Erythroblast (primary cell): ENCODE measurements at regions not wholly inside any gene's neighbourhood (a gene's known extent, or its start where the extent isn't known, plus 50 kb on each side); places are given as distances from the start of the nearest gene placed in this dataset.

Source experiments
- GATA1 ChIP-seq: IDR thresholded peaks from 2 replicates; pipeline ENCODE4 v1.6.1; 2011; ENCODE audit warnings: low read depth, mild to moderate bottlenecking, control low read depth, low read length, moderate library complexity
- POLR2A ChIP-seq: IDR thresholded peaks from 2 replicates; pipeline ENCODE4 v1.6.1; 2011; ENCODE audit warnings: mild to moderate bottlenecking, low read length

DNA sequence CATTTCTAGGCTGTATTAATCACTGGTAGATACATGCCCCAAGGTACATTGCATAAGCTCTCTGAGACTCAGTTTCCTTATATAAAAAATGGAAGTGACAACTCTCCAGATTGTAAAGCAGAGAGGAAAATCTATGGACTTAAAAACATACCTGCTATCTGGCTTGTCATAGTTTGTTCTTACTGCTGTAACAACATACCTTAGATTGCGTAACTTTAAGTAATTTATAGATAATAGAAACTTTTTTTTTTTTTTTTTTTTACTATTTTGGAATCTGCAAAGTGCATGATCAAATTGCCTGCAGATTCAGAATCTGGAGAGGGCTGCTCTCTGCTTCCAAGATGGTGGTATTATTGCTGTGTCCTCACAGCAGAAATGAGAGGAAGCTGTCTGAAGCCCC, 827.7 kb upstream of the BRINP3 start:
- no peak for TF ChIP-seq POLR2A
- TF ChIP-seq GATA1, result no peak
